HL-60/S4 treated with retinoic acid at 250 ng/mL for 4 days and 3 days (cell line): ENCODE measurements at regions not wholly inside any gene's neighbourhood (a gene's known extent, or its start where the extent isn't known, plus 50 kb on each side); places are given as distances from the start of the nearest gene placed in this dataset.

Source experiments
- in situ Hi-C: fragments of 300-500 bp; cut with MboI; formaldehyde crosslinking; loops from 2 replicates; pipeline ENCODE4 v1.7.0; 2022; ENCODE audit warnings: low sequenced_read_pairs

DNA sequence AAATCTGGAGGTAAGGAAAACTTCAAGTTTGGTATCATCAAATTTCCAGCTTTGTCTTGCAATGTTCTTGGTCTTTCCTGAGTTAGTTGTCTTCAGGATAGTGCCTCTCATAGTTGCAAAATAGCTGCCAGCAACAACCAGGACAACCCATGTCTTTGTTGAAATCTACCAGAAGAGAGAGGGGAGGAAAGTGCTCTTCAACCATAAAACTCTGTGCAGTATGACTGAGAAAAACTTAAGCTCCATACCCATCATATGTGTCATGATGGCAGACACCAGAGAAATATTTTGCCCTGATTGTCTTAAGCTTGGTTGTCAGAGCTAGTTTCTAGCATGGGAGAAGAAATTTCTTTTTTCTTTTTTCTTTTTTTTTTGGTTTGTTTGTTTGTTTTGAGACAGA is 103.3 kb downstream of the SPRY2 start:
- in situ Hi-C loops, result no loop called here

DNA sequence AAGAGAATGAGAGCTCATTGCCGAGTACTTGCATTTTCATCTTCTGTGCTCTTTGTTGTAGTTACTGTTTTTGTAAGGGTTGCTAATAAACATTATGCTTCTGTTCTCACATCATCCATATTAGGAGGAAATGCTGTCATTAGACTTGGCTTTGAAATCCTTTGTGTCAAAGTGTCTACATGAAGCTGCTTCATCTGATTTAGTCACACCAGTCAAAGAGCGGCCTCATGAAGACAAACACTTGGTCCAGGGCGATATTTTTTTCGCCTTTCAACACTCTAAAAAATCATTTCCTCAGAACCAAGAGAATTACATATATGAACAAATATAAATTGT is 105.0 kb downstream of the SPRY2 start:
- in situ Hi-C loops, result no loop called here

- in situ Hi-C loops, result no loop called here
These were observed 105.6 kb downstream of the SPRY2 start for GRCh38 chr13:80235166-80235966.

DNA sequence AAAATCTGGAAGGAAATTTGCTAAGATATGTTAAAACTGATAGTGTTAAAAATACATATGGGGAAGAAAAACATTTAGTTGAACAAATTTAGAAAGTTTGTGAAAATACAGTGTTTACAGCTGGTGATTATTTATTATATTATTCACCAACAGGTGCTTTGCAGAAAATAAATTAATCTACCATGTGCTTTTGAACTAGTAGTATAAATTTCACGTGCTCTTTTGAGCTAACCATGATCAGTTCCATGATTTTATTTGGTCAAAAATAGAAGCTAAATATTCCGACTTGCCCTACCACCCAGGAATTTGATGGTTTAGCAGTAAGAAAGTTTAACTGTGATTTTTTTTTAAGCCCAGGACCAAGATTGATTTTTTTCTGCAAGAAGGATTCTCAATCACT is 113.3 kb downstream of the SPRY2 start:
- in situ Hi-C loops, result no loop called here

GRCh38 chr13:80226645-80227044 is 114.3 kb downstream of the SPRY2 start:
- in situ Hi-C loops, result no loop called here

- in situ Hi-C loops, result no loop called here
These were observed 116.5 kb downstream of the SPRY2 start for GRCh38 chr13:80224468-80224867.

GRCh38 chr13:80217614-80218456 is 123.1 kb downstream of the SPRY2 start:
- in situ Hi-C loops, result no loop called here

GRCh38 chr13:80215368-80215767 is 125.6 kb downstream of the SPRY2 start:
- in situ Hi-C loops, result no loop called here

GRCh38 chr13:80214521-80214991 is 126.4 kb downstream of the SPRY2 start:
- in situ Hi-C loops, result no loop called here

DNA sequence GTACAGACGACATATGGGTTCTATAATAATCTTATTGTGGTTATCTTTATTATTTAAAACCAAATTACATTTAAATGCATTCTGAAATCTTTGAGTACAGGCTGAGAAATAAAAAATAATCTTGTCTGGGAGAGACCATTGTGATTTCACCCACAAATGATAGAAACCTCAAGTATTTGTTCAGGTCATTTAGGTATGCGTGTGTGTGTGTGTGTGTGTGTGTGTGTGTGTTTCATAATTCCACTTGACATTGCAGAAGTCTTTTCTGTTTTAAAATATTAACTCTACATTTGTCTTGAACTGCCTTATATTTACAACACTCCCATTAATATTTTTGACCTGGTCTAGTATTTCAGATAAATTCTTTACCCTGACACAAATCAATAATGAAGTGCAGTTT is 126.9 kb downstream of the SPRY2 start:
- in situ Hi-C loops, result no loop called here

- in situ Hi-C loops, result no loop called here
These were observed 127.7 kb downstream of the SPRY2 start for GRCh38 chr13:80213201-80213600.

- in situ Hi-C loops, result no loop called here
These were observed 129.4 kb downstream of the SPRY2 start for GRCh38 chr13:80211566-80211965.

- in situ Hi-C loops, result no loop called here
These were observed 136.3 kb downstream of the SPRY2 start for GRCh38 chr13:80204642-80205041.

GRCh38 chr13:80203496-80203895 is 137.4 kb downstream of the SPRY2 start:
- in situ Hi-C loops, result no loop called here

DNA sequence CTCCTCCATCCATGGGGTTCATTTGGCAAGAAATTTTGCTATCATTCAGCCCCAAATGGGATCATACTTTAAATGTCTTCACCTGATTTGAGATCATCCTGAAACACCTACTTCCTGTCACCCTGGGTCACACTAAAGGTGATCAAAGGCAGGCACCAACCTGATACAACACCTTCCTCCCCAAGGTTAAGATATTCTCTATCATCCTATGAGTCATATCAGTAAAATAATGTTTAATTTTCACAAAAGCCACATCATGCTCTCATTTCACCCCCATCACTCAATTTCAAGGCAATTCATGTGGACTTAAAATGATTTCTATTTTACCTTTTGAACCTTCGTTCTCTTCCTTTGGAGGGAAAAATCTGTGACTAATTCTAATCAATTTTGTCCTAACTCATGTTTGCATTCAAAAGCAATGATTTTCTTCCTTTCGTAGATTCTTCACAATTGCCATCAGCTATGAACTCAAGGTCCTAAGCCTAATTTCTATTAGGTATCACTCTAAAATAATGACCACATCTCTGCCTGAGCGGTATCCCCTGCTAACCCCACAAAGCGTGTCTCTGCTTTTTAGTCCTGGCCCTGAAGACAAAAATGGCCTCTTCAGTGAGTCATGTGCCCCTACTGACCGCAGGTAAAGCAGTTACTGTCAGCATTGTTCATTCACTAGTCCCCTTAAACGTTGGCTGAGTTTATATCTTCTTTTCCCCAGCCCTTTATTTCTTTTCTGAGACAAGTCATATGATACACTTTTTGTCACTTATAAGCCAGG is 139.0 kb downstream of the SPRY2 start:
- in situ Hi-C loops, result no loop called here

GRCh38 chr13:80199585-80200292 is 141.2 kb downstream of the SPRY2 start:
- in situ Hi-C loops, result no loop called here

DNA sequence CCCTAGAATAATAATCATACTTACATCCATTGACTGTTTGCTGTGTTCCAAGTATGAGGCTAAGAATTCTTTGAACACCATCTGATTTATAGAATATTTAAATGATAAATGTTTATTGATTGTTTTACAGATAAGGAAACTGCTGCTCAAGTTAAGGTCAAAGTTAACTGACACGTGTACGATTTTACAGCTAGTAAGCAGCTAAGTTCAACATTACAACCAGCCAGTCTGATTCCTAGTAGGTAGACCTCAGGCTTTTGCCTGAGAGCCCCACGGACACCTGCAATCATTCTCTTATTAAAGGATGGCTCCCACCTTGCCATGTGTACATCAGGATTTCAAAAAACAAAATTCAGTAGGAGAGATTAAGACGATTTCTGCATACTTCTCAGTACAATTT is 141.9 kb downstream of the SPRY2 start:
- in situ Hi-C loops, result no loop called here

- in situ Hi-C loops, result no loop called here
These were observed 144.2 kb downstream of the SPRY2 start for GRCh38 chr13:80196756-80197155.

- in situ Hi-C loops, result no loop called here
These were observed 145.3 kb downstream of the SPRY2 start for GRCh38 chr13:80195649-80196048.

GRCh38 chr13:80189889-80190597 is 150.9 kb downstream of the SPRY2 start:
- in situ Hi-C loops, result no loop called here
